ENCODE measurements at regions not wholly inside any gene's neighbourhood (a gene's known extent, or its start where the extent isn't known, plus 50 kb on each side); places are given as distances from the start of the nearest gene placed in this dataset.

DNA sequence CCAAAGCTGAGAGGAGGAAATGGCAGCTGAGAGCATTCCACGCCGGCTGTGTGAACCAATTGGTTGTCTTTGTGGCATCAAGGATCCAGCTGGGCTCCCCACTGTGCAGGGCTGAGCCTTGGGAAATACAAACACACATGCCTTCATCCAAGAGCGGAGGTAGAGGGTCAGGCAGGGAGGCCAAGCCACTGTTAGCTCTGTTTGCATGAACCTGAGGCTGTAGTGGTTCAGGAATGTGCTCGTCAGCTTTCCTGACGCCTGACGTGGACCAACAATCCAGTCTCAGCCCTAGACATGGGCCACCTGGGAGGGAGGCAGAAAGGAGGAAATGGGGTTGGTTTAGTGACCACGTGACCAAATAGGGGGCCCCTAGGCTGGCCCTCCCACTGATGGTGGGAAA, 276.9 kb downstream of the TLE3 start:
- TF ChIP-seq POLR2A (IDR thresholded peaks at IDR 0.05) = no peak
- TF ChIP-seq, protein P1, sequence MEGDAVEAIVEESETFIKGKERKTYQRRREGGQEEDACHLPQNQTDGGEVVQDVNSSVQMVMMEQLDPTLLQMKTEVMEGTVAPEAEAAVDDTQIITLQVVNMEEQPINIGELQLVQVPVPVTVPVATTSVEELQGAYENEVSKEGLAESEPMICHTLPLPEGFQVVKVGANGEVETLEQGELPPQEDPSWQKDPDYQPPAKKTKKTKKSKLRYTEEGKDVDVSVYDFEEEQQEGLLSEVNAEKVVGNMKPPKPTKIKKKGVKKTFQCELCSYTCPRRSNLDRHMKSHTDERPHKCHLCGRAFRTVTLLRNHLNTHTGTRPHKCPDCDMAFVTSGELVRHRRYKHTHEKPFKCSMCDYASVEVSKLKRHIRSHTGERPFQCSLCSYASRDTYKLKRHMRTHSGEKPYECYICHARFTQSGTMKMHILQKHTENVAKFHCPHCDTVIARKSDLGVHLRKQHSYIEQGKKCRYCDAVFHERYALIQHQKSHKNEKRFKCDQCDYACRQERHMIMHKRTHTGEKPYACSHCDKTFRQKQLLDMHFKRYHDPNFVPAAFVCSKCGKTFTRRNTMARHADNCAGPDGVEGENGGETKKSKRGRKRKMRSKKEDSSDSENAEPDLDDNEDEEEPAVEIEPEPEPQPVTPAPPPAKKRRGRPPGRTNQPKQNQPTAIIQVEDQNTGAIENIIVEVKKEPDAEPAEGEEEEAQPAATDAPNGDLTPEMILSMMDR (IDR thresholded peaks at IDR 0.05) = no peak
